ENCODE measurements at regions not wholly inside any gene's neighbourhood (a gene's known extent, or its start where the extent isn't known, plus 50 kb on each side); places are given as distances from the start of the nearest gene placed in this dataset.

GRCh38 chr3:40768046-40768445 lies 243.3 kb downstream of the ZNF621 start:
- Histone ChIP-seq H3K4me2 (ENCODE audit: insufficient read depth, low read length) (no peak overlapping the region), H4K20me1 (ENCODE audit: insufficient read depth, low read length) (no peaks in the 10 kb centered on the region), H3K4me3 (ENCODE audit: low read depth in 1 of 2, low read length in 2 of 2) (no peak overlapping the region), H3K36me3 (ENCODE audit: insufficient read depth, low read length) (no peaks in the 10 kb centered on the region), H3K4me1 (ENCODE audit: insufficient read depth, low read length) (no peaks in the 10 kb centered on the region), H3K9ac (ENCODE audit: low read depth, low read length) (no peak overlapping the region), H3K27me3 (ENCODE audit: insufficient read depth, low read length, poor library complexity) (no peaks in the 10 kb centered on the region), H2AFZ (ENCODE audit: low read depth, low read length) (no peak overlapping the region), H3K27ac (ENCODE audit: low read length) (no peak overlapping the region), H3K79me2 (ENCODE audit: insufficient read depth, low read length) (no peaks in the 10 kb centered on the region), H3K9me3 (ENCODE audit: insufficient read depth, low read length, severe bottlenecking) (no peaks in the 10 kb centered on the region)
- ATAC-seq (ENCODE audit: insufficient read depth, low read depth) = no peak
- no peak for TF ChIP-seq CTCF (IDR thresholded peaks at IDR 0.05; ENCODE audit: borderline replicate concordance, extremely low read depth, low read length, poor library complexity, severe bottlenecking)
- TF ChIP-seq EZH2 (IDR thresholded peaks at IDR 0.05; ENCODE audit: borderline replicate concordance, low read depth, low read length, severe bottlenecking) = no peak
- no peak for DNase-seq

- Histone ChIP-seq H3K79me2 (ENCODE audit: insufficient read depth, low read length) (no peaks in the 10 kb centered on the region), H3K9ac (ENCODE audit: low read depth, low read length) (no peak overlapping the region), H3K36me3 (ENCODE audit: insufficient read depth, low read length) (no peaks in the 10 kb centered on the region), H4K20me1 (ENCODE audit: insufficient read depth, low read length) (no peaks in the 10 kb centered on the region), H3K27me3 (ENCODE audit: insufficient read depth, low read length, poor library complexity) (no peaks in the 10 kb centered on the region), H2AFZ (ENCODE audit: low read depth, low read length) (no peak overlapping the region), H3K27ac (ENCODE audit: low read length) (no peak overlapping the region), H3K4me1 (ENCODE audit: insufficient read depth, low read length) (no peaks in the 10 kb centered on the region), H3K9me3 (ENCODE audit: insufficient read depth, low read length, severe bottlenecking) (no peaks in the 10 kb centered on the region), H3K4me3 (ENCODE audit: low read depth in 1 of 2, low read length in 2 of 2) (no peak overlapping the region), H3K4me2 (ENCODE audit: insufficient read depth, low read length) (no peak overlapping the region)
- TF ChIP-seq CTCF (IDR thresholded peaks at IDR 0.05; ENCODE audit: borderline replicate concordance, extremely low read depth, low read length, poor library complexity, severe bottlenecking) = no peak
- no peak for TF ChIP-seq EZH2 (IDR thresholded peaks at IDR 0.05; ENCODE audit: borderline replicate concordance, low read depth, low read length, severe bottlenecking)
- no peak for DNase-seq
- ATAC-seq (ENCODE audit: insufficient read depth, low read depth) = no peak
Measured at GRCh38 chr3:40768536-40768935, 243.8 kb downstream of the ZNF621 start.

GRCh38 chr3:40770061-40770460 lies 245.3 kb downstream of the ZNF621 start:
- Histone ChIP-seq H3K9ac (ENCODE audit: low read depth, low read length) (no peak overlapping the region), H3K27ac (ENCODE audit: low read length) (no peak overlapping the region), H3K36me3 (ENCODE audit: insufficient read depth, low read length) (no peaks in the 10 kb centered on the region), H3K79me2 (ENCODE audit: insufficient read depth, low read length) (no peaks in the 10 kb centered on the region), H2AFZ (ENCODE audit: low read depth, low read length) (no peak overlapping the region), H3K4me1 (ENCODE audit: insufficient read depth, low read length) (no peaks in the 10 kb centered on the region), H3K4me3 (ENCODE audit: low read depth in 1 of 2, low read length in 2 of 2) (no peak overlapping the region), H4K20me1 (ENCODE audit: insufficient read depth, low read length) (no peaks in the 10 kb centered on the region), H3K27me3 (ENCODE audit: insufficient read depth, low read length, poor library complexity) (peaks cover 3% of the 10 kb centered on the region), H3K9me3 (ENCODE audit: insufficient read depth, low read length, severe bottlenecking) (no peaks in the 10 kb centered on the region), H3K4me2 (ENCODE audit: insufficient read depth, low read length) (no peak overlapping the region)
- TF ChIP-seq CTCF (IDR thresholded peaks at IDR 0.05; ENCODE audit: borderline replicate concordance, extremely low read depth, low read length, poor library complexity, severe bottlenecking) = no peak
- no peak for TF ChIP-seq EZH2 (IDR thresholded peaks at IDR 0.05; ENCODE audit: borderline replicate concordance, low read depth, low read length, severe bottlenecking)
- DNase-seq (no peak), ATAC-seq (ENCODE audit: insufficient read depth, low read depth) (no peak)

GRCh38 chr3:40771112-40771511 lies 246.4 kb downstream of the ZNF621 start:
- Histone ChIP-seq H4K20me1 (ENCODE audit: insufficient read depth, low read length) (no peaks in the 10 kb centered on the region), H3K9ac (ENCODE audit: low read depth, low read length) (no peak overlapping the region), H3K27ac (ENCODE audit: low read length) (no peak overlapping the region), H3K9me3 (ENCODE audit: insufficient read depth, low read length, severe bottlenecking) (no peaks in the 10 kb centered on the region), H3K4me1 (ENCODE audit: insufficient read depth, low read length) (no peaks in the 10 kb centered on the region), H2AFZ (ENCODE audit: low read depth, low read length) (no peak overlapping the region), H3K4me3 (ENCODE audit: low read depth in 1 of 2, low read length in 2 of 2) (no peak overlapping the region), H3K36me3 (ENCODE audit: insufficient read depth, low read length) (no peaks in the 10 kb centered on the region), H3K27me3 (ENCODE audit: insufficient read depth, low read length, poor library complexity) (peaks cover 3% of the 10 kb centered on the region), H3K4me2 (ENCODE audit: insufficient read depth, low read length) (no peak overlapping the region), H3K79me2 (ENCODE audit: insufficient read depth, low read length) (no peaks in the 10 kb centered on the region)
- DNase-seq (no peak), ATAC-seq (ENCODE audit: insufficient read depth, low read depth) (no peak)
- TF ChIP-seq CTCF (IDR thresholded peaks at IDR 0.05; ENCODE audit: borderline replicate concordance, extremely low read depth, low read length, poor library complexity, severe bottlenecking) (no peak), EZH2 (IDR thresholded peaks at IDR 0.05; ENCODE audit: borderline replicate concordance, low read depth, low read length, severe bottlenecking) (no peak)

Data from DND-41 (cell line).